GM19238 (cell line): ENCODE measurements at regions not wholly inside any gene's neighbourhood (a gene's known extent, or its start where the extent isn't known, plus 50 kb on each side); places are given as distances from the start of the nearest gene placed in this dataset.

Experiments used
- DNase-seq: peaks from one replicate; pipeline ENCODE4 v3.0.0; 2011; ENCODE audit warnings: low spot score; ENCODE audit not compliant: insufficient read length

DNA sequence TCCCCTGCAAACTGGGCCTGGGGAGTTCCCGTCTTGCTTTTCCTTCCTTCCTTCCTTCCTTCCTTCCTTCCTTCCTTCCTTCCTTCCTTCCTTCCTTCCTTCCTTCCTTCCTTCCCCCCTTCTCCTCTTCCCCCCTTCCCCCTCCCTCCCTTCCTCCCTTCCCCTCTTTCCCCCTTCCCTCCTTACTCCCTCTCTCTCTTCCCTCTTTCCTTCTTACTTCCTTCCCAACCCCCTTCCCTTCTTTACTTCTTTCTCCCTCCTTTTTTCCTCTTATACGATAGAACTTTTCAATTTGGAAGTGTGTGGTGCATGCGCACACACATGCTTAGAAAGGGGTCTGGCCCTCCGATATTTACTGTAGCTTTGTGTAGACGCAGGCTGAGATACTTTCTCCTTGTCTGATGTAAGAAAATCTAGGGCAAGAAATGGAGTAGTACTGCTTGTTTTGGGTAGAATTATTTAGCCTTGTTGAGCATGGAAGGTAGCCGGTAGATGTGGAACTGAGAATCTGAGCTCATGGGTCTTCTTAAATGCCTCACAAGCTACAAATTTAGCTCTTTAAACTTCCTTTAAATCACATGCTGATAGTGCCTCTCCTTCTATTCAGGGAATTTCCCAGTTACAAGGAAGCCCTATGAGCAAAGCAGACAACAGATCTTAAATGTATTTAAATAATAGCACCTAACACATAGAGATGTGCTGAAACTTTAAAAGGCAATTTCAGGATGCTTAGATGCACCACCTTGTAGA lies 189.6 kb downstream of the GPAT3 start:
- DNase-seq = no peak

DNA sequence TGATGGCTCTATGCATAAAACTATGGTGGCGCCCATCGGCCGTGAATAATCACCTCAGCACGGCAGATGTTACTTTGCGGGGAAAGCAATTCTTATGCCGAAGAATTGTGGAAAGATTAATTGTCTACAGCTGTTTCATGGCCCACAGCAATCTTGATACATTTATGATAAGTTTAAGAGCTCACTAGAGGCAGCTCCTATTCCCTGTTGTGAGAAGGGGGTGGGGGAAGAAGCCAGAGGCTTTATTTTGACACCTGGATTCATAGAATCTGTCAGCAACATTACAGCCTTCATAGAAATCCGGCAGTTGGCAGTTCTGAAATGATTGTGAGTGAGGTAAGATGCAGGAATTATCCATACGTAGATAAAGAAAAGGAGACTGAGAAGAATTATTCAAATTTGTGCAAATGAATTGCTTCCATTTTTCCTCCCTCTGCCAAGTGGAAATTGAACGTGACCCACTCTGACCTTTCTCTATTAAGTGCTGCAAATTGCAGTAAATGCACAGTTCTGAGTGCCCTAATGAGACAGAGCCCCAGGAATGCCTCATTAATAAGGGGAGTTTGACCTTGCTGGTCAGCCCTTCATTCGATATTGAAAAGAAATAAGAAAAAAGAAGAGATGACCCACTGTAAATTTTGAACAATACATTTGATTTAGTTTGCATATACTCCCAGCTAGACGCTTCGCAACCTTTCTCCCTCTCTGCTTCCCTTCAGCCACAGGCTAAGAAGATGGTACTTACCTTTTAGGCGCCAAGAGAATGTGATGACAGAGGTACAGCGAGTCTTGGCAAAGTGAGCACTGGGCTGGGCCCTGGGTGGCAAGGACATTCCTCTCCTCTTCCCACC lies 188.8 kb downstream of the GPAT3 start:
- DNase-seq = no peak

DNA sequence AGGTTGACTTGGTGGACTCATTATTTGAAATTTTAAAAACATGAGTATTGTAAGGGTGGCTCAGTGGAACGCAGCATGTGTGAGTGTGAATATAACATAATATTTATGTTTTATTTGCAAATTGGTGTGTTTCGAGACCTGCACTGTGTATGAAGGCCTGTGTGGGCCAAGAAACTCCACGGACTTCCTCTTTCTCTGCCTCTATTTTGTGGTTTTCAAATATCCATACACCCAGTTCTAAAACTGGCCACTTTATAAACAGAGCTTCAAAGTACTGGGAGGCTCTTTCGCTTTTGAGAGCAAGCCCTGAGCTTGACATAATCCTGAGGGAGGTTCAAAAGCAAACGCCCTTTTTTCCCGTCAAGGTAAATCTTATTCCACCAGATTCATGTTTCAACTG lies 187.7 kb downstream of the GPAT3 start:
- DNase-seq = no peak

DNA sequence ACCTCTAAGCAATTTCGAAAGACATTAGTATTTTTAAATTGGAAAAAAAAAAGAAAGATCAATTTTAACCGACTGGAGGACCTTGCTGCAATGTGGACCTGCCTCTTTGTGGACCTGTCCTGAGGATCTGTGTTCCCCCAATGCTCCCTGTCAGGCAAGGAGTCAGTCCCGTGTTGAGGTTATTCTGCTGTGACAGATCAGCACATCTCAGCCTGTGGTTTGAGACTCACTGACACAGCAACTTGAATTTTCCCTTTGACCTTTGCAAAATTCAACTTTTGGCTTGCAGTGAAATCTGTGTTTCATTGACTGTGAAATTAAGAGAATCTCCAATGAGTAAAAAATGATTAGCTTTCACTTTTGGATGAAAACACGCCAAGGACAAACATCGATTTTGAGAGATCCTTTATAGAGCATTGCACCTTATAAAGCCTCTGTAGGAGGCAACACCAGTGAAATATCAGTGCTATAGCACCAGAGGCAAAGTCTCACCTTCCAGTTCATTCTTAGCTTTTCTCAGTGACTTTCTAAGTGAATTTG lies 186.9 kb downstream of the GPAT3 start:
- no peak for DNase-seq

DNA sequence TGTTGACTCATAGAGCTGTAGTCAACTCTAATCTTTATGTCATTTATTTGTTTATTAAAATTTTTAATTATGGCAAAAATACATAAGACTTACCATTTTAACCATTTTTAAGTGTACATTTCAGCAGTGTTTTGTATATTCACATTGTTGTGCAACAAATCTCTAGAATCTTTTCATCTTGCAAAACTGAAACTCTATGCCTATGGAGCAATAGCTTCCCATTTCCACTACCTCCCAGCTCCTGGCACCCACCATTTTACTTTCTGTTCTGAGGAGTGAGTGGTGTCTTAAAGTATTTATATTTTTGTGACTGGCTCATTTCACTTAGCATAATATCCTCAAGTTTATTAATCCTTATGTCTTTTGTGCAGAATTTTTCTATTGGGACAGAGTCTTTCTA lies 181.0 kb downstream of the GPAT3 start:
- no peak for DNase-seq

DNA sequence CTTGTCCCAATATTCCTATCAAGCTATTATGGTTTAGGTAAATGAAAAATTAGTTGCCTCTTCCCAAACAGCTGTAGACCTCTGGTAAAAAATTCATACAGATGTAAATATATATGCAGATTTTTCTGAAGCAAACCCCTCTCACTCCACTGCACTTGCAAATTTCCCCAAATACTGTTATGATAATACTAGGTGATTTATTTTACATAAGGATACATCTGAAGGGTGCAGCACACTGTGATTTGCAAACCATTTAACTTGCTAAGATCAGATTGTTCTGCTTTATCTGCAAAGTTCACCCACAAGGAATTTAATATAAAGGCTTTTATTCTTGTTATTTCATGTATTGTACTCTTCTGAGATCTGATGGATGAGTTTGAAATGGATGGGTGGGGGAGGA lies 177.0 kb downstream of the GPAT3 start:
- no peak for DNase-seq

DNA sequence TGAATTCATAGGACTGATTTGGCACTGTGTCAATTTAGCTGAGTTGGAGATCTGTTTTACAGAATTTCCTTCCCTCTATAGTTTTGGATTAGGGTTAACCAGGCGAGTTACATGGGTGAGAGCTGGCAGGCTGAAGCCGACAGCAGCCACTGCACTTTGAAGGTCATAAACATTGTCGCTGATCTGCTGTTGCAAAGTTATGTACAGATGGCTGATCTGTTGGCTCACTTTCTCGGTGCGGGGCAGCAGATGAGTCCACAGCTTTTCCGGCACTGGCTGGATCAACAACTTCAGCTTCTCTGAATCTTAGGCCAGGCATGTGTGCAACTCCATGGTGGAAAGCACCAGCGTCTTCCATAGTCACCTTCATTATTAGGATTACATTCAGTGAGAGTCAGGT lies 173.7 kb downstream of the GPAT3 start:
- DNase-seq = no peak

DNA sequence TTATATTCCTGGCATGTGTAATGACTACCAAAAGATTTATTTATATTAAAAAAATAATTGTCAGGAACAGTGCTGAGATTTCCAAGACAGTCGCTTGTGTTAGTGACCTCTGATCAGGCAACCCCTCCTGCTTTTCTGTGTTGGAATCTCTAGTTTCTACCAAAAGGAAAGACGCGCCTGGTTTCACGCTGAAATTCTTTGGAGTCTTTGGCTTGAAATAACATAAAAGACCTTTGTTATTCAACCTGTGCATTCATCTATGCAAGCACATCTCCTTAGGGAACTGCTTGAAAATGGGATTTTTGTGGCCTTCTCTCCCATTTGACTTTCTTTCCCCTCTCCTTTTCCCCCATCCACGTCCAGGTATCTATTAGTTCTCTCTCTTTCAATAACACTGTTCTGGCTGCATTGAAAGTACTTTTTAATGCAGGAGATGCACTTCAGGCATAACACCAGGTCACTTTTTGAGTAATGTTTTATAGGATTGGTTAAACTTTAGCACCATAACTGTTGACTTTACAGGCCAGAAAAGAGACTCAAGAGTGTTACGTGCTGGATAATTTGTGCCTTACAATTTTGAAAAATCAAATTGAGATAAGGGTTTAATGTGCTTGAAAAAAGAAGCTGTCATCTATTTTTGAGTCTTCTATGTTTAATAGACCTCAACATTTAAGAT lies 172.7 kb downstream of the GPAT3 start:
- no peak for DNase-seq

DNA sequence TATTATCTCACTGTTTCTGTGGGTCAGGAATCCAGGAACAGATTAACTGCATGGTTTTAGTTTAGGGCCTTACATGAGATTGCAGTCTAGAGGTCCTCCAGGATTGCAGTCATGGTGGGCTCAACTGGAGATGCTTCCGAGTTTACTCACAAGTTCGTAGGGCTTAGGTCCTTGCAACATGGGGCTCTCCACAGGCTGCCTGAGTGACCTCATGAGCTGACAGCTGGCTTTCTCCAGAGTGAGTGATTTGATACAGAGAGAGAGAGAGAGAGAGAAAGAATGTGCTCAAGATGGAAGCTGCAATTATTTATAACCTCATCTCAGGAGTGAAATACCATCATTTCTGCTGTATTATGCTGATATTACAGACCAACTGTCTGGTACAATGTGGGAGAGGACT lies 168.9 kb downstream of the GPAT3 start:
- DNase-seq = no peak

DNA sequence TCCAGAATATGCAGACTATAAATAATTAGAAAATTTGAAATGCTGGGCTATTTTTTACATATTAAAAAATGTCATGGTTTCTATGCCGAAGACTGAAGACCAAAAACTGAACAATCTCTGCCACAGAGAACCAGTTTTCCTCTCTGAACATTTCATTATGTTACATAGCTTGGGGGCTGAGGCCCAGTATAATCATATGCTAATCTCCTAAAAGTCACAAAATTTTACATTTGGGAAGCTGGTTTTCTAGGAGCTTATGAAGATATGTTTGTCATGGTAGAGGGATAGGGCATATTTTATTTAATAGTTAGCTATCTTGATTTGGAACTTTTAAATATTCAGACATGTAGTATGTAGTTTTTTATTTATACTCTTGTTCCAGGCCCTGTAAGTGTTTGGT lies 167.8 kb downstream of the GPAT3 start:
- DNase-seq = no peak

DNA sequence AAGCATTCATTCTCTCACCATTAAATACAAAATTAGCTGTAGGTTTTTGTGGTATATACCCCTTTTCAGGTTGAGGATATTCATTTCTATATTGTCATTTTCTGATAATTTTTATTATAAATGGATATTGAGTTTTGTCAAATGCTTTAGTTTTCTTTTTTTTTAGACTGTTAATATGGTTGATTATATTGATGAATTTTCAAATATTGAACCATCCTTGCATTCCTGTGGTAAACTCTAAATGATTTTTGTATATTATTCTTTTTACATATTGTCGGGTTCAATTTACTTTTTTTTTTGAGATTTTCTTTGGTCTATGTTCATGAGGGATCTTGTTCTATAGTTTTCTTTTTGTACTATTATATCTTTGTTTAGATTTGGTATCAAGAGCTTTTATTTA lies 165.1 kb downstream of the GPAT3 start:
- DNase-seq = no peak

DNA sequence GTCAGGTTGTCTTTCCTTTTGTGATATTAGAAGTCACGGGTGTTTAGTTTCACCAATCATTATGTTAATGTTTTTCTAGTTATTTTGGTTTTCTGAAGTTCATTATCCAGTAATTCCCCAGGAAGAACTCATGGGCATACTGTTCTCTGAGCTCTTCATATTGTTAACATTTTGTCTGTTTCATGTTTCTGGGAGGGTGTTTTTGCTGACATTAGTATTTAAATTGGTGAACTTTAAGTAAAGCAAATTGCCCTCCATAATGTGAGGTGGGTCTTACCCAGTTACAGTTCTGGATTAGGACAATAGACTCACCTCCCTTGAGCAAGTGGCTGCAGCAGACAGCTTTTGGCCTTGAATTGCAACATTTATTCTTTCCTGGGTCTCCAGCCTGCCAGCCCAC lies 163.4 kb downstream of the GPAT3 start:
- DNase-seq = no peak

DNA sequence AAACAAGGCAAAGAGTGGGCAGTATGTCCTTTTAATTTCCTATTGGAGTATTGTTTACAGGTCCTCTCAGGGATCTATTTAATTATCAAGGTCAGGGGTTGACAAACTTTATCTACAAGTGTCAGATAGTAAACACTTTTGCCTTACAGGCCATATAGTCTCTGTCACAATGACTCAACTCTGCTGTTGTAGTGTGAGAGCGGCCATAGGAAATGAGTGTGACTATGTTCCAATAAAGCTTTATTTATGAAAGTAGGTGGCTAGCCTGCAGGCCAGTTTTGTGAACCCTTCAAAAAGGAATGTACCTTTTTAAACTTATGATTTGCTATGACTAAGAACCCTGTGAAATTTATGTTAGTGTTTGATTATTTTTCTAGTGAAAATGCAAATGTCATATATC lies 156.1 kb downstream of the GPAT3 start:
- DNase-seq = no peak

DNA sequence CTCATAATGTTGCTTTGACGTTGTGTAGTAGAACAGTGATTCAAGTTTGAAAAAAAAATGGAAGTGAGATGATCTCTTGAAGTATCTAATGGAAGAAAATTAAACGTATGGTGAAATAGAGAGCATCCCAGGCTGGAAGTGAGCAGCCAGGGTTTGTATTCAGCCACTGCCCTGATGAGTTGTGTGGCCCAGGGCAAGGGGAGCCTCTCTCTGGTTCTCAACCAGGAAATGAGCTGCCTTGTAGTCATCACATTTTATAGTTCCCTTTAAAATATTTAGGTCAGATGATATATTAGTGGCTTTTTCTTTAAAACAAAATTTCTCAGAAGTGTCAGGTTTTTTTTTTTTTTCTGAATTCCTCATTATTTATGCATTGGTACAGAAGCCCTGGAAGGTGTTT lies 150.3 kb downstream of the GPAT3 start:
- DNase-seq = no peak

DNA sequence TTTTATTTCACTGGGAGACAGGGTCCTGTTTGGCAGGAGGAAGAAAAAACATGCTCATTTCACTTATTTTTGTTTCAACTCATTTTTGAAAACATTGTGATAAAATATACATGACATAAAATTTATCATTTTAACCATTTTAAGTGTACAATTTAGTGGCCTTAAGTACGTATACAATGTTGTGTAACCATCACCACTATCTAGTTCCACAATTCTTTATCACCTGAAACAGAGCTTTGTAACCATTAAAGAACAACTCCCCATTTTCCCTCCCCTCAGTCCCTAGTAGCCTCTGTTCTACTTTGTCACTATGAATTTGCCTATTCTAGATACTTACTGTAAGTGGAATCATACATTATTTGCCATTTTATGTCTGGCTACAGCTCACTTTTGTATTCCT lies 143.8 kb downstream of the GPAT3 start:
- no peak for DNase-seq

DNA sequence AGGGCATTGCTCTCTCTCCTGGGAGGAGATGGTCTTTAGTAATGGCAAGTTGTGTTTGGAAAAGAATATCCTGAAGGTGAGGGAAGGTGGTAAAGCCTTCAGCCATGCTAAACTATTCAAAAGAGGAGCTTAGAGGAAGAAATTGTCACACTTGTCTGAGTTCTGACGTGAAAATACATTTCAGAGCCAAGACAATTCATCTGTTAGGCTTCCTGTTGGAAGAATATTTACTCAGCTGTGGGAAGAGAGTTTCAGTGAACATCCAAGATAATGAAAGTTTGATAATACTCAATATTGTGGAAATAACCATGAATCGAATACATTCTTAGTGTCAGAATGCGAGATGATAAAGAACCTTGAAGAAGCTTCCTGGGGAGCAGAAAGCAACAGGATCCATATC lies 143.3 kb downstream of the GPAT3 start:
- no peak for DNase-seq

DNA sequence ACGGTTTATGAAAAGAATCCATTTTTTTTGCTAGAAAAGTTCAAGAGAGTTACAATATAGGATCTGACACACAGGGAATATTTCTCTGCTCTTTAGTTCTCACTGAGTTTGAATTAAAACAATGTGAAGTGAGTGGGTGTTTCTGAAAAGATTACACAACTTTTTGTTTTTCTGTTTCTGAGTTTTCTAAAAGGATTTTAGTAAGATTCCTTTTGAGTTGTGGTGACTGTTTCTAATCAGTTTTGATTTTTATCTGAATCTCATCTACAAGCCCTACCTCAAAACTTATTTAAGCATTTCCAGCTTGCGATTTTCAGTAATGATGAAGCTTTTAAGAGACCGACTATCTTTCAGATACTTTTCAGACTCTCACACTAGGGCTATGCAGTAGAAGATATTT lies 141.7 kb downstream of the GPAT3 start:
- no peak for DNase-seq

DNA sequence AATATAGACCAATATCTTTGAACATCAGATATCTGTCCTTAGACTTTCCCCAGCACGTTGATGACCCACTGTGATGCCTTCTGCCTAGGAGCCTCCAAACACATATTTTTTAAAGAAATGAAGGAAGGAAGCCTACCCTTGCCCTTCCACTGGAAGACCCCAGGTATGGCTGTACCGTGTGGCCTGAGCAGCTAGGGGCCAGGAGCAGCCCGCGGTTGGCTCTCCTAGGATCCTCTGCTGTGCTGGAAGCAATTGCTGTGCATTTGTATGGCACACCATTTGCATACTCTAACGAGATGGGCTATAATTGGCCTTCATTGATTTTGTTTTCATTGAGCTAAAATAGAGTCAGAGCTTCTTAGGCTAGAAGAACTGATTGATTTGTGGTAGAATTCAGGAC lies 128.8 kb downstream of the GPAT3 start:
- no peak for DNase-seq

DNA sequence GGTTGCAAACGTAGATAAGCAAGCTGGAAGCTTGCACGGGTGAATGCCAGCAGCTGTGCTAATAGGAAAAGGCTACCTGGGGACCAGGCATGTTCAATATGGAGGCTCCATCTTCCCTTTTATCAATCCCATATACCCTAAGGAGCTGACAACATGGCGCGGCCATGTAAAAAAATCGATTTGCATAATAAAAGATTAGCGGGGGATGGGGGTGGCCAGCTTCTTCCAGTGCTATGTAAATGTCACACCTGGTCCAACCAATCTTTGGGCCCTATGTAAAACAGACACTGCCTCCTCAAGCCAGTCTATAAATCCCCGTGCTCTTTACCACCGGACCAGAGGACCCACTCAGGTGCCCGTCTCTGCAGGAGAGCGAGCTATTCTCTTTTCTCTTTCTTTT lies 128.2 kb downstream of the GPAT3 start:
- no peak for DNase-seq

DNA sequence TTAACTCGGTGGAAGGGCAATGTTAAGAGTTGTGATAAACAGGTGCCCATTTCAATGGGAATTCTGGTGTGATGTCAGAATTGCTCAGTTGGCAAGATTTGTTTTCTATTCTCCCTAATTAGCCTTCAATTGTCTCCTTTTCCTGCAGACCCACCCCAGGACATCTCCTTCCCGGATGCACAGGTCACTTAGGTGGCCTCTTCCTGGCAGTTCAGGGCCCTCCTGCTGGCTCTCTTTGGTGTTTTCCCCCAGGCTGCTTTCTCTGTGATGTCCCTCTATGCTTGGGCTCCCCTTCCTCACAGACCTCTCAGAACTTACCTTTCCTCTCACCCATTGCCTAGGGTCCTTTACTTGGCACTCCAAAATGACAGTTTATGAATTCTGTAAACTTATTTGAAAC lies 126.3 kb downstream of the GPAT3 start:
- no peak for DNase-seq

DNA sequence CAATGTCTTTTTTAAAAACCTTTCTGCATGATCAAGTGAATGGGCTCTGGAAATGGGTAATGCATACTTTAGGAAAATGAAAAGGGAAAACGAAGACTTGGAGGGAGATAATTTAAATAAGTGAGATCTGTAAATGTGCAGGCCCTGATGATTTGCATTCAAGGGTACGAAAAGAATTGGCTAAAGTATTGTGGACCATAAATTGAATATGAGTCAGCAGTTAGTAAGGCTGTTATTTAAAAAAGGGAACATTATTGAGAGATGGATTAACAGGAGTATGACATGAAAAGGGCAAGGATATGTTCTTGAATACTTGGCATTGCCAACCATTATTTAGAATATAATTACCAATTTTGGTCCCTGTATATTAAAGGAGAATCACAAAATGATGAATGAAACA lies 125.5 kb downstream of the GPAT3 start:
- DNase-seq = no peak

DNA sequence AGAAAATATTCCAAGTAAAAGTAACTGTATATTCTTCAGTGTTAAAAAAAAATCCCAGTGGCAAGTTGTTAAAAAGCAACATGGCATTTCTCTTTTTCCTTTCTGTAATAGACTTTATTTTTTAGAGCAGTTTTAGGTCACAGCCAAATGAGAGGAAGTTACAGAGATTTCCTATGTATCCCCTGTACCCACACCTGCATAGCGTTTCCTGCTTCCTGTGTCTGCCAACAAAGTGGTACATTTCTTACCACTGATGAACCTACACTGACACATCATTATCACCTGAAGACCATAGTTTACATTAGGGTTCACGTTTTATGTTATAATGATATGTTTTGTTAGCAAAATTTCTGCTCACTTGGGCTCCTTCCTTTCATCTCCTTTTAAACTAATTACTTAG lies 124.7 kb downstream of the GPAT3 start:
- no peak for DNase-seq
